ENCODE measurements at regions not wholly inside any gene's neighbourhood (a gene's known extent, or its start where the extent isn't known, plus 50 kb on each side); places are given as distances from the start of the nearest gene placed in this dataset.

DNA sequence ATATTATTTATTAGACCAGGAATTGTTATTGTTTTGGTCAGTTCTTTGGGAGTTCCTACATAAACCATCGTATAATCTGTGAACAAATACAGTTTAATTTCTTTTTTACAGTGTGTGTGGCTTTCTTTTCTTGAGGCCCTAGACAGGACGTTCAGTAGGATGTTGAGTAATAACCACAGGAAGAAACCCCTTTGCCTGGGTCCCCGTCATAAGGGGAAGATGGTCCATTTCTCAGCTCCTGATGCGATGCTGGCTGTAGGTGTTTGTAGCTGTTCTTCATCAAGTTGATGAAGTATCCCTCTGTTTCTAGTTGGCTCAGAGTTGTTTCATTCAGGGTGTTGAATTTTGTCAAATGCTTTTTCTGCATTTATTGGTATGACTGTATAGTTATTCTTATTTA is 219.7 kb upstream of the ADARB2 start:
- TF ChIP-seq, protein P1, sequence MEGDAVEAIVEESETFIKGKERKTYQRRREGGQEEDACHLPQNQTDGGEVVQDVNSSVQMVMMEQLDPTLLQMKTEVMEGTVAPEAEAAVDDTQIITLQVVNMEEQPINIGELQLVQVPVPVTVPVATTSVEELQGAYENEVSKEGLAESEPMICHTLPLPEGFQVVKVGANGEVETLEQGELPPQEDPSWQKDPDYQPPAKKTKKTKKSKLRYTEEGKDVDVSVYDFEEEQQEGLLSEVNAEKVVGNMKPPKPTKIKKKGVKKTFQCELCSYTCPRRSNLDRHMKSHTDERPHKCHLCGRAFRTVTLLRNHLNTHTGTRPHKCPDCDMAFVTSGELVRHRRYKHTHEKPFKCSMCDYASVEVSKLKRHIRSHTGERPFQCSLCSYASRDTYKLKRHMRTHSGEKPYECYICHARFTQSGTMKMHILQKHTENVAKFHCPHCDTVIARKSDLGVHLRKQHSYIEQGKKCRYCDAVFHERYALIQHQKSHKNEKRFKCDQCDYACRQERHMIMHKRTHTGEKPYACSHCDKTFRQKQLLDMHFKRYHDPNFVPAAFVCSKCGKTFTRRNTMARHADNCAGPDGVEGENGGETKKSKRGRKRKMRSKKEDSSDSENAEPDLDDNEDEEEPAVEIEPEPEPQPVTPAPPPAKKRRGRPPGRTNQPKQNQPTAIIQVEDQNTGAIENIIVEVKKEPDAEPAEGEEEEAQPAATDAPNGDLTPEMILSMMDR (IDR thresholded peaks at IDR 0.05; ENCODE audit: unreplicated experiment) = no peak

DNA sequence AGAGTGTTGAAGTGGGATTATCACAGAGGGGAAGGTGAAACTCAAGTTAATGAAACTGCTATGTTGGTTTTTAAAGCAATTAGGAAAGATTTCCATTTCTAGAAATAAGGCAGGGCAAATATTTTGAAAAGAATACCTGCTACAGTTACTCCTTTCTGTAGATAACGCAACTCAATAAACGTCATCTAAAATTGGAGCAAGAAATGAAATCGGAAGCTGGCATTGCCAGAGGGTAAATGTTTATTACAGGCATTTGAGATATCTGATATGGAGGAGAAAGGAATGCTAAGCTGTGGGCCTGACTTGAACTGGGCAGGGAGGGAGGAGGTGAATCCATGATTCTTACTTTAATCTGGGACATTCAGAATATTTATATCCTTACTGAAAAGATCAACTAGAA is 217.0 kb upstream of the ADARB2 start:
- TF ChIP-seq, protein P1 (IDR thresholded peaks at IDR 0.05; ENCODE audit: unreplicated experiment) = no peak
- peak overlapping the region; percentile 21 for H3K27ac Mint-ChIP-seq (ENCODE audit: low read depth, unreplicated experiment)
- H3K4me1 Mint-ChIP-seq (ENCODE audit: insufficient read depth, unreplicated experiment) = peaks cover 32% of the 10 kb centered on the region
- no TSS peak for BruUV-seq (replicated peaks)
- no peaks in the 10 kb centered on the region for H3K9me3 Mint-ChIP-seq (ENCODE audit: unreplicated experiment)
- POLR2A ChIA-PET = interaction anchor here (0.7 to 2.5 kb wide), 9 partner anchors 14 to 559 kb away, joined by 3 to 11 read pairs (median 5); partner anchors contain the start of gene ADARB2
- intact Hi-C loops (cut with micrococcal nuclease) = no loop called here
- no peaks in the 10 kb centered on the region for H3K27me3 Mint-ChIP-seq (ENCODE audit: insufficient read depth, unreplicated experiment)
- CTCF ChIA-PET = interaction anchor here (0.5 to 1.3 kb wide), 3 partner anchors 12 to 589 kb away, joined by 3 to 4 read pairs (median 3); no protein-coding TSS in a partner anchor
- H3K36me3 Mint-ChIP-seq (ENCODE audit: insufficient read depth, unreplicated experiment) = peaks cover 4% of the 10 kb centered on the region
- no peak overlapping the region for H3K4me3 Mint-ChIP-seq (ENCODE audit: unreplicated experiment)
- peak; percentile 68 for DNase-seq (ENCODE audit: unreplicated experiment)

More for the DNA sequence above, 219.7 kb upstream of the ADARB2 start:
- peaks cover 4% of the 10 kb centered on the region for H3K36me3 Mint-ChIP-seq (ENCODE audit: insufficient read depth, unreplicated experiment)
- peaks cover 41% of the 10 kb centered on the region for H3K4me1 Mint-ChIP-seq (ENCODE audit: insufficient read depth, unreplicated experiment)
- H3K4me3 Mint-ChIP-seq (ENCODE audit: unreplicated experiment) = no peak overlapping the region
- H3K27ac Mint-ChIP-seq (ENCODE audit: low read depth, unreplicated experiment) = peak overlapping the region; percentile 85
- intact Hi-C loops (cut with micrococcal nuclease) = no loop called here
- BruUV-seq (replicated peaks) = no TSS peak
- H3K9me3 Mint-ChIP-seq (ENCODE audit: unreplicated experiment) = no peaks in the 10 kb centered on the region
- CTCF ChIA-PET = no interaction called here
- H3K27me3 Mint-ChIP-seq (ENCODE audit: insufficient read depth, unreplicated experiment) = no peaks in the 10 kb centered on the region
- DNase-seq (ENCODE audit: unreplicated experiment) = no peak
- POLR2A ChIA-PET = interaction anchor here (1.3 kb wide), 2 partner anchors 11 to 164 kb away, joined by 3 to 5 read pairs; no protein-coding TSS in a partner anchor

GRCh38 chr10:1952126-1953095 is 215.1 kb upstream of the ADARB2 start:
- no peaks in the 10 kb centered on the region for H3K9me3 Mint-ChIP-seq (ENCODE audit: unreplicated experiment)
- BruUV-seq (replicated peaks) = no TSS peak
- no peak for DNase-seq (ENCODE audit: unreplicated experiment)
- peaks cover 4% of the 10 kb centered on the region for H3K36me3 Mint-ChIP-seq (ENCODE audit: insufficient read depth, unreplicated experiment)
- no peak overlapping the region for H3K27ac Mint-ChIP-seq (ENCODE audit: low read depth, unreplicated experiment)
- CTCF ChIA-PET = no interaction called here
- H3K4me1 Mint-ChIP-seq (ENCODE audit: insufficient read depth, unreplicated experiment) = peaks cover 13% of the 10 kb centered on the region
- intact Hi-C loops (cut with micrococcal nuclease) = no loop called here
- POLR2A ChIA-PET = no interaction called here
- no peaks in the 10 kb centered on the region for H3K27me3 Mint-ChIP-seq (ENCODE audit: insufficient read depth, unreplicated experiment)
- no peak overlapping the region for H3K4me3 Mint-ChIP-seq (ENCODE audit: unreplicated experiment)
- TF ChIP-seq, protein P1 (IDR thresholded peaks at IDR 0.05; ENCODE audit: unreplicated experiment) = no peak

DNA sequence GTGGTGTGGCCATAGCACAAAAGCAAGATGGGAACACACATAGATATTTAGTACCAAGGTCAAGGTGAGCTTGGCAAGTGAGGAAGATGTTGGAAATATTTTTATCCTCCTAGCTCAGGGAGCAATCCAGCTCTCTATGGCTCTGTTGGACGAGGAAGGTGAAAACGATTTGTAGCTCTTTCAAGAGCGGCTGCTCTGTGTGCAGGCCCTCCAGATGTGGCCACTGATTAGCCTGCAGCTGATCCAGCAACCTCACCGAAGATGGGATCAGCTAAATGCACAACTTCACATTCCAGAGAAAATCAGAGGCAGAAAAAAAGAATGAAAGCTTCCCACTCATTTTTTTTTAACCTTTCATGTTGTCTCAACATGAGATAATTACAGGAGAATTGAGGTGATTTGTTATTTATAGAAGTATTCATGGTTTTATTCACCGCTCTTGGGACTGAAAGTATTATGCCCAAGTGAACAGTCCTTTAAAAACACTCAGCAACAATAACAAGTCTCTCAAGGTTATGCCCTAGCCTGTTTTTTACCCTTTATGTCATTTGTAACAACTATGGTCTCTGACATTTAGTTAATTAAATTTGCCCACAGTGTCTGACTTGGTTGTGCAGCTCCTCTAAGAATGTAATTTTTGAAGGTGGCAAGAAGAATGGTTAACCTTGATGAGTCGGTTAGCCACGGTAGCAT is 213.6 kb upstream of the ADARB2 start:
- no peaks in the 10 kb centered on the region for H3K9me3 Mint-ChIP-seq (ENCODE audit: unreplicated experiment)

More for the DNA sequence above, 213.6 kb upstream of the ADARB2 start:
- Mint-ChIP-seq H3K4me1 (ENCODE audit: insufficient read depth, unreplicated experiment) (peaks cover 10% of the 10 kb centered on the region), H3K27ac (ENCODE audit: low read depth, unreplicated experiment) (no peak overlapping the region), H3K4me3 (ENCODE audit: unreplicated experiment) (no peak overlapping the region), H3K36me3 (ENCODE audit: insufficient read depth, unreplicated experiment) (peaks cover 4% of the 10 kb centered on the region), H3K27me3 (ENCODE audit: insufficient read depth, unreplicated experiment) (no peaks in the 10 kb centered on the region)
- CTCF ChIA-PET = interaction anchor here (0.7 kb wide), 1 partner anchor 18 kb away, joined by 3 read pairs; no protein-coding TSS in a partner anchor
- POLR2A ChIA-PET = no interaction called here
- intact Hi-C loops (cut with micrococcal nuclease) = no loop called here
- no peak for DNase-seq (ENCODE audit: unreplicated experiment)
- no TSS peak for BruUV-seq (replicated peaks)
- TF ChIP-seq, protein P1 (IDR thresholded peaks at IDR 0.05; ENCODE audit: unreplicated experiment) = no peak

Measured in MCF 10A (cell line).